ENCODE measurements at regions not wholly inside any gene's neighbourhood (a gene's known extent, or its start where the extent isn't known, plus 50 kb on each side); places are given as distances from the start of the nearest gene placed in this dataset.

- ATAC-seq (no peak), DNase-seq (no peak)
- intact Hi-C loops (cut with DNase I), result no loop called here
Measured at GRCh38 chr16:17784073-17784472, 313.3 kb upstream of the XYLT1 start.

GRCh38 chr16:17780181-17780580 is 309.4 kb upstream of the XYLT1 start:
- intact Hi-C loops (cut with DNase I), result no loop called here
- DNase-seq (no peak), ATAC-seq (no peak)

- intact Hi-C loops (cut with DNase I), result no loop called here
- no peak for DNase-seq
- ATAC-seq, result no peak
Measured at GRCh38 chr16:17777408-17777863, 306.7 kb upstream of the XYLT1 start.

- ATAC-seq (no peak), DNase-seq (no peak)
- intact Hi-C loops (cut with DNase I), result no loop called here
Measured at GRCh38 chr16:17776888-17777287, 306.1 kb upstream of the XYLT1 start.

- ATAC-seq, result no peak
- intact Hi-C loops (cut with DNase I), result no loop called here
- DNase-seq, result no peak
Measured at GRCh38 chr16:17776465-17776864, 305.7 kb upstream of the XYLT1 start.

GRCh38 chr16:17775061-17775460 is 304.3 kb upstream of the XYLT1 start:
- DNase-seq, result no peak
- ATAC-seq, result no peak
- intact Hi-C loops (cut with DNase I), result no loop called here

GRCh38 chr16:17773698-17774101 is 302.9 kb upstream of the XYLT1 start:
- ATAC-seq (no peak), DNase-seq (no peak)
- intact Hi-C loops (cut with DNase I), result no loop called here

- ATAC-seq (no peak), DNase-seq (no peak)
- intact Hi-C loops (cut with DNase I), result no loop called here
Measured at GRCh38 chr16:17770104-17770503, 299.3 kb upstream of the XYLT1 start.

- DNase-seq, result no peak
- ATAC-seq, result no peak
- intact Hi-C loops (cut with DNase I), result no loop called here
Measured at GRCh38 chr16:17769065-17769464, 298.3 kb upstream of the XYLT1 start.

- peak in 1 of 2 donors; percentile 67 for ATAC-seq
- no peak for DNase-seq
- intact Hi-C loops (cut with DNase I), result no loop called here
Measured at GRCh38 chr16:17768257-17768656, 297.5 kb upstream of the XYLT1 start.

GRCh38 chr16:17766012-17766411 is 295.3 kb upstream of the XYLT1 start:
- ATAC-seq (no peak), DNase-seq (no peak)
- intact Hi-C loops (cut with DNase I), result no loop called here

GRCh38 chr16:17759451-17760390 is 289.0 kb upstream of the XYLT1 start:
- intact Hi-C loops (cut with DNase I), result no loop called here
- DNase-seq (no peak), ATAC-seq (no peak)

- ATAC-seq, result no peak
Measured at GRCh38 chr16:17757808-17758207, 287.0 kb upstream of the XYLT1 start.

GRCh38 chr16:17755158-17755557 is 284.4 kb upstream of the XYLT1 start:
- intact Hi-C loops (cut with DNase I), result no loop called here
- DNase-seq, result no peak
- ATAC-seq, result no peak

More at GRCh38 chr16:17757808-17758207, 287.0 kb upstream of the XYLT1 start:
- no peak for DNase-seq
- intact Hi-C loops (cut with DNase I), result no loop called here

- DNase-seq (no peak), ATAC-seq (no peak)
- intact Hi-C loops (cut with DNase I), result no loop called here
Measured at GRCh38 chr16:17753434-17753833, 282.7 kb upstream of the XYLT1 start.

GRCh38 chr16:17749706-17750105 is 278.9 kb upstream of the XYLT1 start:
- no peak for ATAC-seq
- DNase-seq, result no peak
- intact Hi-C loops (cut with DNase I), result no loop called here

- intact Hi-C loops (cut with DNase I), result no loop called here
- DNase-seq (no peak), ATAC-seq (no peak)
Measured at GRCh38 chr16:17748044-17748719, 277.4 kb upstream of the XYLT1 start.

- DNase-seq, result no peak
- intact Hi-C loops (cut with DNase I), result no loop called here
Measured at GRCh38 chr16:17747081-17747756, 276.5 kb upstream of the XYLT1 start.

GRCh38 chr16:17744921-17745572 is 274.3 kb upstream of the XYLT1 start:
- intact Hi-C loops (cut with DNase I), result no loop called here
- ATAC-seq (no peak), DNase-seq (no peak)

More at GRCh38 chr16:17747081-17747756, 276.5 kb upstream of the XYLT1 start:
- no peak for ATAC-seq

Data from left cardiac atrium (tissue), 4 donors.